Panc1 (cell line): ENCODE measurements at regions not wholly inside any gene's neighbourhood (a gene's known extent, or its start where the extent isn't known, plus 50 kb on each side); places are given as distances from the start of the nearest gene placed in this dataset.
"Not testable (repeated sequence)": the region's sequence is repeated elsewhere in the genome, so short reads cannot be mapped to it uniquely, and the experiment has no call there.

Experiments used
- ATAC-seq: fragments of 200-7000 bp; cut with Tn5 transposase; 2 replicates; pipeline ENCODE4 v1.9.1; 2020; ENCODE audit warnings: mild to moderate bottlenecking, moderate library complexity
- BruUV-seq: library from RNA; stranded (reverse); fragments of 400-500 nt; replicated peaks from 2 replicates; lab custom pipeline; 2021; lab: Mats Ljungman, UMichigan
- CTCF ChIA-PET: fragments of 300-600 bp; sonication (Branson Sonifier 250); formaldehyde crosslinking; loops from one replicate; lab custom pipeline; 2022; ENCODE audit warnings: antibody characterized with exemption; lab: Charles Lee
- POLR2A ChIA-PET: fragments of 300-600 bp; sonication (Branson Sonifier 250); formaldehyde crosslinking; loops from one replicate; lab custom pipeline; 2022; ENCODE audit warnings: antibody characterized with exemption; lab: Charles Lee
- DNase-seq: peaks from one replicate; pipeline ENCODE4 v3.0.0-alpha.2; 2010; ENCODE audit warnings: low read depth, low spot score
- H3K27ac ChIP-seq: 2 replicates; pipeline ENCODE4 v1.5.1; 2011; ENCODE audit warnings: mild to moderate bottlenecking, low read length, inconsistent platforms
- H3K27me3 ChIP-seq: fragments of 200-500 bp; sonication (Bioruptor generic); 2 replicates; pipeline ENCODE4 v1.6.0; 2014; ENCODE audit warnings: low read length, inconsistent platforms; ENCODE audit not compliant: control insufficient read depth, insufficient read depth
- H3K36me3 ChIP-seq: fragments of 200-500 bp; sonication (Bioruptor generic); 2 replicates; pipeline ENCODE4 v1.5.1; 2014; ENCODE audit warnings: inconsistent platforms, mild to moderate bottlenecking, low read length, moderate library complexity; ENCODE audit not compliant: control insufficient read depth, insufficient read depth
- H3K4me1 ChIP-seq: 2 replicates; pipeline ENCODE4 v1.5.1; 2011; ENCODE audit warnings: inconsistent platforms, mild to moderate bottlenecking, low read length, moderate library complexity; ENCODE audit not compliant: control insufficient read depth, insufficient read depth
- H3K4me3 ChIP-seq, 2 experiments: 2 replicates each; pipeline ENCODE4 v1.5.1; 2011 to 2012; ENCODE audit warnings: low read depth in 2 of 2, low read length in 2 of 2, mild to moderate bottlenecking in 2 of 2, inconsistent platforms in 1 of 2, moderate library complexity in 1 of 2
- H3K9me3 ChIP-seq: fragments of 200-500 bp; sonication (Bioruptor generic); 2 replicates; pipeline ENCODE4 v1.5.1; 2014; ENCODE audit warnings: low read depth, mild to moderate bottlenecking, inconsistent platforms, low read length, moderate library complexity; ENCODE audit not compliant: control insufficient read depth, insufficient read depth
- in situ Hi-C: cut with HindIII; loops from 2 replicates; pipeline ENCODE4 v1.10.0; 2016; ENCODE audit warnings: low sequenced_read_pairs, low pct_unique_long_range_greater_than_20kb
- intact Hi-C: fragments of 100-400 bp; cut with micrococcal nuclease; formaldehyde crosslinking; loops from one replicate; pipeline ENCODE4 v1.10.0; 2022; ENCODE audit not compliant: unreplicated experiment

DNA sequence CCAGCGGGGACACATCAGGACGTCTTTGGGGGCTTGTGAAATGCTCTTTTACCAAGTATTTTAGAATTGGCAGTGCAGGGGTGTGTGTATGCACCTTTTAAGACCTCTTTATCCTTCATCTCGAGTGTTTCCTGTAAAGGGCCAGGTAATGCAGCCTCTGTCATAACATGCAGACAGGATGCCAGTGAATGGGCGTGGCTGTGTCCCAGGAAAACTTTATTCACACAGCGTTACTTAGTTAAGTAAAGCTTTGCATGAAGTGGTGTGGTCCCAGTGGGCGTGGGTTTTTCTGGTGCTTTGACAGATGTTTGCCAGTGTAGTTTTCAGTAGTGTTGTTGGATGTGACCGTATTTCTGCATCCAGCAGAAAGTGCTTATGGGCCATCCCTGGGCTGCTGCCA lies 70.3 kb upstream of the FAN1 start:
- POLR2A ChIA-PET, H3K4me1 ChIP-seq, BruUV-seq, H3K36me3 ChIP-seq, DNase-seq, H3K4me3 ChIP-seq, H3K9me3 ChIP-seq, H3K27me3 ChIP-seq, in situ Hi-C loops, H3K27ac ChIP-seq, ATAC-seq, intact Hi-C loops: not testable (repeated sequence)
- CTCF ChIA-PET = interaction anchor here (0.6 kb wide), 1 partner anchor 347 kb away, joined by 4 read pairs; no protein-coding TSS in a partner anchor

DNA sequence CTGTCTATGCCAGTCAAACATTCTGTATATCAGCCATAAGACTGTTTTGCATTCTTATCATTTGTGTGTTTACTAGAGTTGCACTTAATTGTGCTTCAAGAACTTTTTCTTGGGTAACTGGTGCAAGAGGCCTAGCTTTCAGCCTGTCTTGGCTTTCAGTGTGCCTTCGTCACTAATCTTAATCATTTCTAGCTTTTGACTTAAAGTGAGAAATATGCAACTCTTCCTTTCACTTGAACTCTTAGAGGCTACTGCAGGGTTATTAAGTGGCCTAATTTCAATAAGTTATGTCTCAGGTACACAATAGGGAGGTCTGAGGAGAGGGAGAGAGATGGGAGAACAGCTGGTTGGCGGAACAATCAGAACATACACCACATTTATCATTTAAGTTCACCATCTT lies 62.1 kb upstream of the FAN1 start:
- H3K4me3 ChIP-seq, H3K4me1 ChIP-seq, H3K36me3 ChIP-seq, BruUV-seq, in situ Hi-C loops, H3K27ac ChIP-seq, H3K9me3 ChIP-seq, POLR2A ChIA-PET, H3K27me3 ChIP-seq, CTCF ChIA-PET, ATAC-seq, DNase-seq, intact Hi-C loops: not testable (repeated sequence)

DNA sequence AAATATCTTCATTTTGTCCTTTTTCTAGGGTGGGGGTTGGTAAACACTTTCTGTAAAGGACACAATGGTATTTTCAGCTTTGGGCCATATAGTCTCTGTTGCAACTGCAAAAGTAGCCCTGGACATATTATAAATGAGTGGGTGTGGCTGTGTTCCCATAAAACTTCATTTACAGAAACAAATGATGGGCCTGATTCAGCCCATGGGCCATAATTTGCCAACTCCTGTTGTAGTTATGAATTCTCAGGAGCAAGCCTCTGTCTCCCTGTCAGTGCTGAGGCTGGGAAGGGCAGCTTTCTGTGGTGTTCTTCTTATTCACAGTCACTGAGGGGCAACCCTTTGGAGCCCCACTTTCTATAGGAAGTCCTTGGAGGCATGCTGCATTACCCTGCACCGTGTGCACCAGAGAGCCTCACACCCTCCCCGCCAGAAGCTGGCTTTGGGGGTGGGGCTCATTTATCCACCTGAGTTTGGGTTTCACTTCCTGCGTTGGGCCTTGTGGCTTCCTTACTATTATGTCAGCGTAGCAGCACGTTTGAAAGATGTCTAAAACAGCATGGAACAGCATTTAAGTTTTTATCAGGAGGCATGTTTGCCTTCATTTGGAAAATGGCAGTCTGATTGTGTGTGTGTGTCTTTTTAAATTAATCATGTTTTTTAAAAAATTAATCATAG lies 60.8 kb upstream of the FAN1 start:
- in situ Hi-C loops, BruUV-seq, H3K4me1 ChIP-seq, H3K36me3 ChIP-seq, ATAC-seq, H3K4me3 ChIP-seq, intact Hi-C loops, POLR2A ChIA-PET, H3K9me3 ChIP-seq, DNase-seq, H3K27me3 ChIP-seq, H3K27ac ChIP-seq, CTCF ChIA-PET: not testable (repeated sequence)

DNA sequence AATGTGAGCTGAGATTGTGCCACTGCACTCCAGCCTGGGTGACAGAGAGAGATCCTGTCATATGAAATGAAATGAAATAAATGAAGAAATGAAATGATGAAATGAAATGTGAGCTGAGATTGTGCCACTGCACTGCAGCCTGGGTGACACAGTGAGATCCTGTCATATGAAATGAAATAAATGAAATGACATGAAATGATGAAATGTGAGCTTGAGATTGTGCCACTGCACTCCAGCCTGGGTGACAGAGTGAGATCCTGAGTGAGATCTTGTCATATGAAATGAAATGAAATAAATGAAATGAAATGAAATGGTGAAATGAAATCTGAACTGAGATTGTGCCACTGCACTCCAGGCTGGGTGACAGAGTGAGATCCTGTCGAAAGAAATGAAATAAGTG lies 58.2 kb upstream of the FAN1 start:
- H3K4me3 ChIP-seq, H3K27ac ChIP-seq, H3K9me3 ChIP-seq, H3K27me3 ChIP-seq, ATAC-seq, H3K4me1 ChIP-seq, in situ Hi-C loops, BruUV-seq, DNase-seq, H3K36me3 ChIP-seq, intact Hi-C loops: not testable (repeated sequence)
- ChIA-PET POLR2A (interaction anchor here (0.6 kb wide), 1 partner anchor 12 kb away, joined by 4 read pairs; no protein-coding TSS in a partner anchor), CTCF (interaction anchor here (0.8 kb wide), 1 partner anchor 673 kb away, joined by 3 read pairs; no protein-coding TSS in a partner anchor)
